Neutrophil (primary cell): ENCODE measurements at regions not wholly inside any gene's neighbourhood (a gene's known extent, or its start where the extent isn't known, plus 50 kb on each side); places are given as distances from the start of the nearest gene placed in this dataset.

Source experiments
- H3K27ac ChIP-seq: fragments of 200-600 bp; sonication (generic); 2 replicates; pipeline ENCODE4 v1.5.1; 2016; ENCODE audit warnings: mild to moderate bottlenecking, moderate library complexity
- H3K27me3 ChIP-seq: fragments of 200-600 bp; sonication (generic); 2 replicates; pipeline ENCODE4 v1.6.0; 2016; ENCODE audit warnings: mild to moderate bottlenecking
- H3K36me3 ChIP-seq: fragments of 200-600 bp; sonication (generic); 2 replicates; pipeline ENCODE4 v1.5.1; 2017
- H3K4me1 ChIP-seq, 2 experiments: fragments of 200-600 bp in 1 of 2; sonication (generic) in 1 of 2; 1 replicate in 1 of 2; 2 replicates in 1 of 2; pipeline versions ENCODE4 v1.5.1 to v1.6.1; 2013 to 2016; ENCODE audit warnings: low read depth in 1 of 2, low read length in 1 of 2, mild to moderate bottlenecking in 1 of 2, moderate library complexity in 1 of 2; ENCODE audit not compliant: control insufficient read depth in 1 of 2, insufficient read depth in 1 of 2
- H3K4me3 ChIP-seq, 2 experiments: fragments of 200-600 bp in 1 of 2; sonication (generic) in 1 of 2; 1 replicate in 1 of 2; 2 replicates in 1 of 2; pipeline ENCODE4 v1.5.1; 2013 to 2016; ENCODE audit warnings: low read depth in 1 of 2, low read length in 1 of 2, mild to moderate bottlenecking in 1 of 2, moderate library complexity in 1 of 2
- H3K9me3 ChIP-seq: fragments of 200-600 bp; sonication (generic); 2 replicates; pipeline ENCODE4 v1.5.1; 2016
- TF ChIP-seq, protein P1 (sequence below): fragments of 200-600 bp; sonication (generic); IDR thresholded peaks from 2 replicates; pipeline ENCODE4 v1.5.1; 2016; ENCODE audit warnings: antibody characterized with exemption

DNA sequence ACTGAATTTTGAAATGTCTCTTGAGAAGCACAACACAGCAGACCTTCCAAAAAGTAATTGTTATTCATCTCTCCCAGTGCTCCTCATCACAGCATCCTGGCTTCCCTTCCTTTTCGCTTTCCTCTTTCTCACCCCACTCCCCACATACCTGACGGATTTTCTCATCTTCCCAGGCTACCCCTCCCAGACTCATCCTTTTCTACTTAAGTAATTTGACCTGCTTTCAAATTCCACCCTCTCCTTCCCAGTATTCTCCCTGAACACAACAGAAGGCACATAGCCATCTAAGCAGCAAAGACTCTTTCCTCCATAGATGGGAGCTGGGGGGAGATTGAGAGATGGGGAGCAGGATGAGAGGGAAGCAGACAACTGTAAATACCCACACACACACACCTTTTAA is 187.1 kb upstream of the STT3B start:
- Histone ChIP-seq H3K27ac (no peak overlapping the region), H3K9me3 (no peaks in the 10 kb centered on the region), H3K4me1 (no peaks in the 10 kb centered on the region), H3K27me3 (no peaks in the 10 kb centered on the region), H3K4me3 (no peak overlapping the region), H3K36me3 (no peaks in the 10 kb centered on the region)
- TF ChIP-seq, protein P1, sequence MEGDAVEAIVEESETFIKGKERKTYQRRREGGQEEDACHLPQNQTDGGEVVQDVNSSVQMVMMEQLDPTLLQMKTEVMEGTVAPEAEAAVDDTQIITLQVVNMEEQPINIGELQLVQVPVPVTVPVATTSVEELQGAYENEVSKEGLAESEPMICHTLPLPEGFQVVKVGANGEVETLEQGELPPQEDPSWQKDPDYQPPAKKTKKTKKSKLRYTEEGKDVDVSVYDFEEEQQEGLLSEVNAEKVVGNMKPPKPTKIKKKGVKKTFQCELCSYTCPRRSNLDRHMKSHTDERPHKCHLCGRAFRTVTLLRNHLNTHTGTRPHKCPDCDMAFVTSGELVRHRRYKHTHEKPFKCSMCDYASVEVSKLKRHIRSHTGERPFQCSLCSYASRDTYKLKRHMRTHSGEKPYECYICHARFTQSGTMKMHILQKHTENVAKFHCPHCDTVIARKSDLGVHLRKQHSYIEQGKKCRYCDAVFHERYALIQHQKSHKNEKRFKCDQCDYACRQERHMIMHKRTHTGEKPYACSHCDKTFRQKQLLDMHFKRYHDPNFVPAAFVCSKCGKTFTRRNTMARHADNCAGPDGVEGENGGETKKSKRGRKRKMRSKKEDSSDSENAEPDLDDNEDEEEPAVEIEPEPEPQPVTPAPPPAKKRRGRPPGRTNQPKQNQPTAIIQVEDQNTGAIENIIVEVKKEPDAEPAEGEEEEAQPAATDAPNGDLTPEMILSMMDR: no peak

DNA sequence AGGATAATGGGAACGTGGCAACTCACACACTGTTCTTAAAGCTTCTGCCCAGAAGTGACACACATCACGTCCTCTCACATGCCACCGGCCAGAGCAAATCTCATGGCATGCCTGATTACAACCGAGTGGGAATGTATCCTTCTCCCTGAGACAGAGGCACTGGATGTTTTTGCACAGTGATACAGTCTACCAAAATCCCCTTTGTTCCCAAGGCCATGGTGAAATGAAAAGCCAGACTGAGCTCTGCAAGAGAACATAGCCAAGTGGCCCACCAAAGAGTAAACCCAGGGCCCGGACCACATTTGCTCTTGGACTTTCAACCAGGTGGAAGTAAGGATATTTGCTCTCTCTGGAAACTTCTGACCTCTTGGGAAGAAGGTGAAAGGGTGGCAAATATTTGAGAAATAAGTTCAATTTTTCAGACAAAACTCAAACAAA is 186.2 kb upstream of the STT3B start:
- TF ChIP-seq, protein P1: no peak
- H3K4me3 ChIP-seq: no peak overlapping the region
- H3K36me3 ChIP-seq: no peaks in the 10 kb centered on the region
- H3K4me1 ChIP-seq: no peaks in the 10 kb centered on the region
- no peaks in the 10 kb centered on the region for H3K9me3 ChIP-seq
- H3K27me3 ChIP-seq: no peaks in the 10 kb centered on the region
- no peak overlapping the region for H3K27ac ChIP-seq

DNA sequence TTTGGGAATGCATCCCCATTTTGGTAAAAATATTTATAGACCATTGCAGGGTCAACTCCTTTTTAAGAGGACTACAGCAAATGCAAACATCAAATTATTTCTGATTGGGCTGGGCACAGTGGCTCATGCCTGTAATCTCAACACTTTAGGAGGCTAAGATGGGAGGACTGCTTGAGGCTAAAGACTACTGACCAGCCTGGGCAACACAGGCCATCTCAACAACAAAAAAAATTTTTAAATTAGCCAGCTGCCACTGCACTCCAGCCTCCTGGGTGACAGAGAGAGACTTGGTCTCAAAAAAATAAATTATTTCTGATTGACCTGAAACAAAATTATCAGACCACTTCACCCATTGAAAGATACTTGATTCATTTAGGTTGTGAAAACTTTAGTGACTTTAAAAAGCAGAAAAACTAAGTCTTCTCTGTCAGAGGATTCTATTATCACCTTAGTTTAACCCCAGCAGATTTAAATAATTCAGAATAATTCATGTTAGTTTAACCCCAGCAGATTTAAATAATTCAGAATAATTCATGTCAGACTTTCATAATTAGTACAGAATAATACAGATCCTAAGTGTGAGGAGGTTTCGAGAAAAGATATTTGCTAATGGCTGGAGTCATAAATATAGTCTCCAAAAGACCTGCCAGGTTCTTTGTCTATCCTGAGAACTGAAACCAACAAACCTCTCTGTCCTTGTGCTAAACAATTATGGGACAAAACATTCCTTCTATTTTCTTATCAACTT is 183.6 kb upstream of the STT3B start:
- H3K9me3 ChIP-seq: no peaks in the 10 kb centered on the region
- H3K4me1 ChIP-seq: no peaks in the 10 kb centered on the region
- no peak overlapping the region for H3K27ac ChIP-seq
- no peak overlapping the region for H3K4me3 ChIP-seq
- H3K27me3 ChIP-seq: no peaks in the 10 kb centered on the region
- no peaks in the 10 kb centered on the region for H3K36me3 ChIP-seq
- TF ChIP-seq, protein P1: no peak

DNA sequence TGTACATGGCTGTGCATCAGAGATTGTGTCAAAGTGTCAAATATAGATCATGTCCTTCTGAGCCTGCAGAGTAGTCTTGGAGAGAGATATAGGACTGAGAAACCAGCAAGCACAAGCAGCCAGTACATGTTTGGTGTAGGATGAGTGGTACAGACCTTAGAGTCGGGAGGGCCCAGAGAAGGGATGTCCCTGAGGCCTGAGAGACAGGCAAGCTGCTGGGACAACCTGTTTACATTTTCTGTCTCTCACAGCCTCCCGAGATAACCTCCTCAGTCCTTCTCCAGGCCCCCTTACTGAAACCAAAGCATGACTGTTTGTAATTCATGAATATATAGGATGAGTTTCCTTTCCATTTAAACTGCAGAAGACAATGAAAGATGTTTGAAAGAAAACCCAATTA is 182.4 kb upstream of the STT3B start:
- Histone ChIP-seq H3K9me3 (no peaks in the 10 kb centered on the region), H3K36me3 (no peaks in the 10 kb centered on the region), H3K4me1 (no peaks in the 10 kb centered on the region), H3K27me3 (no peaks in the 10 kb centered on the region), H3K27ac (no peak overlapping the region), H3K4me3 (no peak overlapping the region)
- TF ChIP-seq, protein P1: no peak

DNA sequence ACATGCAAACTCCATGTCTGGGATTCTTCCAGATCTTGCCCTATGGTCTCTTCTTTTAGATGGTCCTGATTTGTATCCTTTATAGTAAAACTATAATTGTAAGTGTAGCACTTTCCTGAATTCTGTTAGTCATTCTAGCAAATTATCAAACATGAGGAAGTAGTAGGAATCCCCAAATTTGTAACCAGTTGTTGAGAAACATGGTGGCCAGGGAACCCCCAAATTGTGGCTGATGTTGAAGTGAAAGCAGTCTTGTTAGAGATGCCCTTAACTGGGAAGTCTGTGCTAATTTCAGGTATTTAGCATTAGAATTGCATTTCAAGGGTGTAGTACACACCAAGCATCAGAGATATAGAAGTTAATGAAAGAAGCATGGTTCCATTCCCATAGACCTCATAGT is 180.4 kb upstream of the STT3B start:
- Histone ChIP-seq H3K9me3 (no peaks in the 10 kb centered on the region), H3K4me3 (no peak overlapping the region), H3K36me3 (no peaks in the 10 kb centered on the region), H3K27ac (no peak overlapping the region), H3K27me3 (no peaks in the 10 kb centered on the region), H3K4me1 (no peaks in the 10 kb centered on the region)
- TF ChIP-seq, protein P1: no peak
